HG03025 (cell line): ENCODE measurements at regions not wholly inside any gene's neighbourhood (a gene's known extent, or its start where the extent isn't known, plus 50 kb on each side); places are given as distances from the start of the nearest gene placed in this dataset.

Experiments
- ATAC-seq: cut with Tn5 transposase; IDR thresholded peaks from one replicate; pipeline ENCODE4 v1.9.1; 2021; ENCODE audit warnings: mild to moderate bottlenecking, moderate library complexity; ENCODE audit not compliant: unreplicated experiment, low FRiP score

DNA sequence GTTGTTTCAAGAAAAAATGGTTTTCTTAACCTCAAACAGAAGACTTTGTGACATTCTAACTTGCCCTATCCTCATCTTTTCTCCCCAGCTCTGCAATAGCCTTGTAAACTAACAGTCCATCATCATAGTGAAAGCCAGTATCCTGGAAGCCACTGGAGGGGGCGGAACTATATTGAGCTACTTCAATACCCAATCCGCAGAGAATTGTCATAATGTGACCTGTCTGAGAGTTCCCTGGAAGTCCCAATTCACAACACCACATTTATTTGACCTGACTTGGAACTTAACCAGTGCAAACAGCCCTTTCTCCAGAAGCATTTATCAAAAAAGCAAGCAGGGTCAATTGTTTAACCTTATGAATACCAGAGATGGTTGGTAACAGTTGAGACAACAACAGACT is 747.6 kb upstream of the GRM7 start:
- ATAC-seq: no peak

DNA sequence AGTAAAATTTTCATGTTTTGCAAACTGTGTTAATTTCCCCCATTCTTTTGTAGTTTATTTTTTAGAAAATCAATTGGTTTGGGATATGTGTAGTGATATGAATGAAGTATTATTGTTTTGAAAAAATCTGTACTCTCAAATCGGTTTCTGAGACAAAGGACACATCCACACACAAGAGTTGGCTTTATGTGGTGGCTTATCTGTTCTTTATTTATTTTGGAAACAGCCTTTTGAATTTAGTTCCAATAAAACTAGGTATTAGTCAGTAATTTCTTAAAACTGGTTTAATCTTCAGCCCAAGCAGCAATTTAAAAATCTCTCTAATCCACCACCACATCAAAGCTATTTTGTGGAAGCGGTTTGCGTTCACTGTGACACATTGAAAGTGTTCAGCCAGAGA is 741.5 kb upstream of the GRM7 start:
- ATAC-seq: no peak

DNA sequence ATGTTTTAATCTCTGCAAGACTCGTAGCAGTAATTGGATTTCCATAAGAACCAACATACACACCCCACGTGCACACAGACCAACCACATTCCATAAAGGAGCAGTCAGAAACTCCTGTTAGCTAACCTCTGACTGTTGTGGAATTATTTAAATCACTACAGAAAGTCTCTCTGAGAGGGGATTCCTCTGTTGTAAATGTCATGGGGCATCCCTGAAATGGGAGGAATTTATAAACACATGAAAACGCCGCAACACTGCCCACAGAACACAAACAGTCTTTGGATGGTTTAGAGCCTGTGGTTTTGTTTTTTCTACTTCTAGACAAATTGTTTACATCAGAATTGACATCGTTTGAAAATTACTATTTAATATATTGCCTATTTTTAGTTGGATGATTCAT is 740.1 kb upstream of the GRM7 start:
- no peak for ATAC-seq

DNA sequence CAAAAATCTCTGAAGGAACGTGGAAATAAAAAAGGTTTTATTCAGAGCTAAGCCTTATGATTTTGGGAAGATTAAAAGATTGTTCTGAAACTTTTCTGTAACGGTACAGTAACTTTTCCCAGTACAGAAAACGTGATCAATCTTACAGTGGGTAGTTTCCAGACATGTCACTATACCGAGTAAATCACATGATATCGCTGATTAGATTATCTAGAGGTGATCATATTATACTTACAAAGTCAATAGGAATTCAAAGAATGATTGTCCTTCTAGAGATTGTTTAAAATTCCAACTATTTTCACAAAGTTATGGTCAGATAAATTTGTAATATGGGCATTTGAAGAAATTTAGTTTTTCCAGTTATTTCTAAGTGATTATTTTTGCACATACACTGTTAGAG is 736.0 kb upstream of the GRM7 start:
- ATAC-seq: no peak

DNA sequence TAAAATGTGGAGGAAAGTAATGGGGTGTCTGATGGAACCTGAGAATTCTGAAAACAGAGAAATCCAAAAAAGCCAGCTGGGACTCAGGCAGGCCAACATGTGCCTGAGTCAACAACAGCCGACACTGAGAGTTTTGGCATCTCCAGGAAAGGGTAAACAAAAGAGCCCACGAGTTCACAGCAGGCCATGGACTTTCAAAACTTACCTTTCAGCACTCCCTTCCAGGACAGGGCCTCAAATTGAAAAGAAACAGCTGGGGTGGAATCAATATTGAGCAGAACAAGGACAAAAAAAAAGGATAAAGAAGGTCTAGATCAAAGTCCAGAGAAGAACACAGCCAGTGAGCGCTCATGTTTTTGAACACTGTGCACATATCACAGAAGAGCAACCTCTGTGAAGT is 735.4 kb upstream of the GRM7 start:
- no peak for ATAC-seq

DNA sequence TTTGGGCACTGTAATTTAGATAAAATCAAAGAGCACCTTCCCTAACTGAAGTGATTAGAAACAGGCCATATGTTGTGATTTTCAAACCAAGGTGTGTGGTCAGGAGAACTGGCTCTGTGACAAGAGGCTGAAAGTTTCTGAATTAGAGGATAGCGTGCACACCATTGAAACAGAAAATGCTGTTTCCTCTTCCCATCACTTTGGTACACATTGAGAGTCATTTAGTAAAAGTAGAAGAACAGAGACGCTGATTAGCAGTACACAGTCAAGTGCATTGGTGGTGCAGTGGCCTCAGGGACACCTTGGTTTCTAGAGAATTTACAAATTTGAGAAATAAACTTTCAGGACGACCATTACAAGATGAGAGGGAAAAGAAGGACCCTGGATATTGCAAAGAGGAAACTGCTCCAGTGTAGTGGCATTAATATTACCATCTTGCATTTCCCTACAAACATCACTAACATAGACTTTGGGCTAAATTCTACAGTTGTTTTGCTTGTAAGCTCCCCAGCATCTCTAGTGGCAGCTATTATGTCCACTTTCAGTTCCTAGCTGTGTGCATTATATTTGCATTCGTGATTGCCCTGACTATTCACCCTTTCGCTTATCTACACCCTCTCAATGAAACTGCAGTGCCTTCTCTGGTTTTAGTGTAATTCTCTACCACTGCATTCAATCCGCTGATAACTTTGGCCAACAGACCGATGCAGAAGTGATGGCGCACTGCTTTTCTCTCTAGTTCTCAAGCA is 728.1 kb upstream of the GRM7 start:
- ATAC-seq: no peak

DNA sequence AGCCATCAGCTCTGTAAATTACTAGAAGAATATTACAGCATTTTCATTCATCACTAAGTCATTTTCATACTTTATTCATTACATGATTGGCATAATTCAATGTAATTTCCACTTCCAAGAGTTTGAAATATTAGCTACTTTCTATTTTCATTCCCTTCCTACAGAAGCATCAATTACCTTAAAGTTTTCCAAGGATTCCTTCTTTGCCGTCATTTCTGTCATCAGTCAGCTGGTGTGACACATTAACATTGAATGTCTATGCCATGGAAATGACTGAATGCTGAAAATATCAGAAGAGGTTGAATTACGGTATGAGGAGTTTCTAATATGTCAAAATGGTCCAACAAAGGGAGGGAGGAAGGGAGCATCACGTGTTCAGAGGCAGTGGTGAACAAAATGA is 718.2 kb upstream of the GRM7 start:
- ATAC-seq: no peak

DNA sequence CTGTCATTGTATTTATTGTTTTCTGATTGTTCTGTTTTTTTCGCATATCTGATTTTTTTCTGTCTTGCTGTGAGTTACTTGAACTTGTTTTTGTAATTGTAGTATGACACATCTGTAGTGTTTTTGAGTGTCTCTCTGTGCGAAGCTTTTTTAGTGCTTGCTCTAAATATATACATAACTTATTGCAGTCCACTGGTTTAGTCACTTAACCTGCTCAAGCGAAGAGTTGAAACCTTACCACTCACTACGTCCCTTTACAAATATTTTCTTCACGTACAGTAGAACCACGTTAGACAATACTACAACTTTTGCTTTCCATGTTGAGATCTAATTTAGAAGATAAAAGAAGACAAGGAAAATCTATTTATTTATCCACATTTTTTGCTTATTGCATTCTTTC is 713.0 kb upstream of the GRM7 start:
- ATAC-seq: no peak

DNA sequence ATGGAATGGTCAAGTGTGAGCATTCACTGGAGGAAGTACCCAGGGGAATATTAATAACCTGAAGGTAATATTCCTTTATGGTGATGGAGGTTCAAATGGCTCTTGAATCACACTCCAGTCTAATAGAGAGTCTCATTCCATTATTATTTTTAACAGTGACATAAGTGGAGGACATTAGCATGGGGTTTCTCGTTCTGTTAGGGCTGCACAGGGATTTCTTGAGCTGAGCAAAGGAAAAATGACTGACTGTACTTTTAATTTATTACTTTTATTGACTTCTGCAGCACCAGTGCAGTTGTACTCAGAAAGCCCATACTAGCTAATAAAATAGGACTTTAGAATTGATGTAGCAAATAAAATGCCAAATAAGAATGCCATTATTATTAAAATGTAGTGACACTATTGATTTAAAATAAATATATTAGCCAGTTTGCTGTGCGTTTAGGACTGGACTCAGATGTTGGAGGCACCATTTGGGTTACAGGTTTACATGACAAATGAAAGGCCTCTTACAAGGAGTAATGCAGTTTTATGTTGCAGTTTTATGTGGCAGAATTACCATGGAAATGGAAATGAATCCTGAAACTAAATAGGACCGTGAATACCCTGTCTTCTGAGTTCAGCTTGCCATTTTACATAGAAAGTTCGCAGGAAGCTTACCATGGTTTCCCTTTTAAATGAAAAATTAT is 705.1 kb upstream of the GRM7 start:
- no peak for ATAC-seq

DNA sequence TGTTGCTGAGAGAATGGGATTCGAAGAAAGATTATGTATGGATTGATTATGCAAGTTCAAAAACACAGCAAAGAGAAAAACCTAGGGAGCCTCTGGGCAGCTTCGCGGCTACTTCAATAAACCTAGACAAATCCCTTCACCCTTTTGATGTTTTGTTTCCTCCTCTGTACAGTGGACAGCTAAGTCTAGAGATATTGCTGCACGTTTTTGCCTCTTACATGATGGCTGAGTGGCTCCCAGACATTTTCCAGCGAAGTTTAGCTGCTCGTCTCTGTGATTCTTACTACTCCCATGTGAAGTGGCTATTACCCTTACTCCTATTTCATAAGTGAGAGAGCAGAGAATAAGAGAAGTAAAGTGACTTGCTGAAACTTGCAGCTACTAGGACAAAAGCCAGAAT is 695.0 kb upstream of the GRM7 start:
- no peak for ATAC-seq

DNA sequence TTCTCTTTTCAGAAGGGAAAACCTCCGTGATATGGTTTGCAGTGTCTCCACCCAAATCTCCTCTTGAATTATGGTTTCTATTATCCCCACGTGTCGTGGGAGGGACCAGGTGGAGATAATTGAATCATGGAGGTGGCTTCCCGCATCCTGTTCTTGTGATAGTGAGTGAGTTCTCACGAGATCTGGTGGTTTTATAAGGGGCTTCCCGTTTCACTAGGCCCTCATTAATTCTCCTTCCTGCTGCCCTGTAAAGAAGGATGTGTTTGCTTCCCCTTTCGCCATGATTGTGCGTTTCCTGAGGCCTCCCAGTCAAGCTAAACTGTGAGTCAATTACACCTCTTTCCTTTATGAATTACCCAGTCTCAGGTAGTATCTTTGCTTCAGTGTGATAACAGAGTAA is 692.7 kb upstream of the GRM7 start:
- no peak for ATAC-seq

DNA sequence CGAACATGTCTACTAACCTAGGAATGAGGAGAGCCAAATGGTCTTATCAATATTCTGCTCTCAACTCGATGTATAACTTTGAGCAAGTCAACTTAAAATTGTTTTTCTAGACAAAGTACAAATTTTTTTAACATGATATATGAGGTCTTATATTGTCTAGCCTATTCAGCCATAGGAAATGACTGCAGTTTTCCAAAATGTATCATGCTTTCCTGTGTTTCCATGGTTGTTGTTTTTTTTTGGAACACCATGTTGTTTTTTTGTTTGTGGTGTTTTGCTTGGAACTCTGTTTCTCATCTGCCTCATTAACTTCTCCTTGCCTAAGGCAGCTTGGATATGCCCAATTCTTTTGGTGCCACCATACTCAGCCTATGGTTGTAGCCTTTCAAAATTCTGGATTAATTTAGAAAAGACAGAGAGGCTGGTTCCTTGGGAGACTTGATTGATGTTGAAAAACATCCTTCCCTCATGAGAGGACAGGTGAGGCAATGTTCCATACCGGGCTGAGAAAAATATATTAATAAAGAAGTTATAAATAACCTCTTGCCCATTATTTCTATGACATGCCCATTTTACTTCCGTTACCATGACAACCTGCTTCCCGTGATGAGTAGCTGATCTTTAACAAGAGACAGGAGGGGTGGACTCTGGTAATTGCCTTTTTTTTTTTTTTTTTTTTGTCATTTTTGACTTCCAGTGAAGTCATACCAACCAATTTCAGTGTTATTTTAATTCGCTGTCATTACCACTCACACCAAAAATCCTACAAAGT is 687.9 kb upstream of the GRM7 start:
- no peak for ATAC-seq

DNA sequence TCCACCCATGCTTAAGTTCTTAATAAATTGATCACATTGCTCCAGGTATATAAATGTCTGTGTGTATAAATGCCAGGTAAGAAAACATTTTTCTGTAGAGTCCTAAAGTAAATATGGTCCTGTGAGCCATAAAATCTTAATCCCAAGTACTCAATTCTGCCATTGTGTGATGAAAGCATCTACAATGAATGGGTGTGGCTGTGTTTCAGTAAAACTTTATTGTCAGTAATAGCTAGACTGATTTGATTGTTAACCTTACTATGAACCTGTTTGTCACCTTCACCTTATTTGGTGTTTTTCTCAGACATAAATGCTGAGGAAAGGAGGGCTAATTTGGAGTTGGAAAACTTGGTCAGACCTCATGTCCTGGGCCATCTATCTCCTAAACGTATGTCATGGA is 683.5 kb upstream of the GRM7 start:
- ATAC-seq: no peak

DNA sequence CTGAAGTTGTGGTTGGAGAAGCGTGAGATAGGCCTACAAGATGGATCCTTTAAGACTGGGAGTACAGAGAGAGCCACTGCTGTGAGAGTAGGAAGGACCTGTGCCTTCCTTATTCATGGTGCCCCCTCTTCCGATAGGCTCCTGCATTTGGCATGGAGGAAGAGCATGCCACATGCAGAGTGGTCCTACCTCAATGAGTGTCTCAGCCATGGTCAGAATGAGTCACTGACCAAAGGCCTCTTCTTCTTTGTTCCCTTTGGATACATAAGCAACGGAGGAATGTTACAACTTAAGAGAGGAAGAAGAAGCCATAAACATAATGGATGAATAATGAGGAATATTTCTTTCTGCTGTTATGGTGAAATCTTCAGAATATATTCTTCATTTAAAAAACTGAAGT is 681.2 kb upstream of the GRM7 start:
- no peak for ATAC-seq

DNA sequence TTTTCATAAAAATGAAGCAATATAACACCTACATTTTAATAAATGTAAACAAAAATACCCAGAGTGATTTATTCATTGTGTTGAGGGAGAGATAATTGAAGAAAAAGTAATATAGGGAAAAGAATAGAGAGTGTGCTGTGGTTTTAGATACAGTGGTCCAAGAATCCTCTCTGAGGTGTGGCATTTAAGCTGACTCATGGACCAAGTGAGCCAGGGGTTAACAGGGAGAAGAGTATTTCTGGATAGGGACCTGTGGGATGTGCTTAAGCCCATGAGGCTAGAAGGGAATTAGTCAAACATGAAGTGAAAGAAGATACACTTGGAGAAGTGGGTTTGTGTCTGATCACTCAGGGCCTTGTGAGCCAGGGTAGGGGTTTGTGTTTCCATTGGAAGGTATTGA is 680.7 kb upstream of the GRM7 start:
- no peak for ATAC-seq

DNA sequence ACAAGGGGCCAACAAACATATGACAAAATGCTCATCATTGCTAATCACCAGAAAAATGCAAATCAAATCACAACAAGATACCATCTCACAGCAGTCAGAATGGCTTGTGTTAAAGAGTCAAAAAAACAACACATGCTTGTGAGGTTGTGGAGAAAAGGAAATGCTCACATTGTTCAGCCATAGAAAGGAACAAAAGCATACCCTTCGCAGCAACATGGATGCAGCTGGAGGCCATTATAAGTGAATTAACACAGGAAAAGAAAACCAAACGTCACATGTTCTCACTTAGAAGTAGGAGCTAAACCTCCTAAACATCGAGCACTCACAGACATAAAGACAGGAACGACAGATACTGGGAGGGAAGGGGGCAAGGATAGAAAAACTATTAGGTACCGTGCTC is 678.4 kb upstream of the GRM7 start:
- no peak for ATAC-seq

DNA sequence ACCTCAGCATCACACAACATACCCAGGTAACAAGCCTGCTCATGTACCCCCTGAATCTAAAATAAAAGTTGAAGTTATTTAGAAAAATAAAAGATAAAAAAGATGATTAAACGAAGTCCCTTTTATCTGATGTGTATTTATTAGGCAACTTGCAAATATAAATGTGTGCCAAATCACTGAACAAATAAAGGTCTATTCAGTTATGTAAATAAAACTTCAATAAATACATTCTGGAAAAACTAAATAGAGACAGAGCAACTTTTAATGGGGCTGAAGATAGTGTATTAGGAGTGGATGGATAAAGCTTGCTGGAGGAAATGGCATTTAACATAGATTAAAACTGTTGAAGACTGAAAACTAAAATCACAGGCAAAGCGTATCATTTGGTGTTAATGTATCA is 678.0 kb upstream of the GRM7 start:
- ATAC-seq: no peak

DNA sequence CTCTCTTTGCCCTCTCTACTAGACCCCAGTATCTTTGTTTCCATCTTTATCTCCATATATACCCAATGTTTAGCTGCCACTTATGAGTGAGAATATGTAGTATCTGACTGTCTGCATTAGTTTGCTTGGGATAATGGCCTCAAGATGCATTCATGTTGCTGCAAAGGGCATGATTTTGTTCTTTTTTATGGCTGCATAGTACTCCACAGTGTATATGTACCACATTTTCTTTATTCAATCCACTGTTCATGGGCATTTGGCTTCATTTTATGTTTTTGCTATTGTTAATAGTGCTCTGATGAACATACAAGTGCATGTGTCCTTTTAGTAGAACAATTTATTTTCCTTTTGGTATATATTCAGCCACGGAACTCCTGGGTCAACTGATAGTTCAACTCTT is 671.5 kb upstream of the GRM7 start:
- ATAC-seq: no peak

DNA sequence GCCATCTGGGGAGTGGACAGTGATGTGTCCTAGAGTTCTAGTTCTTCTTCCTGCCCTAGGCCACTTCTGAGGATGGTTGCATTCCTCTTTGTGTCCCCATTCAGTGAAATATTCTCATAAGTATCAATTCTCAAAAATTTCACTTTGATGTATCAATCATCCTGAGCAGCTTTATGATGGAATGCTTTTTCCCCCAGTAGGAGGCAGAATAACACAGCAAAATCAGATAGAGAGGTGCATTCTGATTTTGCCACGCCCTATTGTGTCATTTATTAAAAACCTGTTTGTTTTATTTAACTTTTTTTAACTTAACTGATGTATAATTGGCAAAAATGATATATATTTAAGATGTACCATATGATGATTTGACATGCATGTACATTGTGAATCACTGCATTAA is 656.0 kb upstream of the GRM7 start:
- no peak for ATAC-seq

DNA sequence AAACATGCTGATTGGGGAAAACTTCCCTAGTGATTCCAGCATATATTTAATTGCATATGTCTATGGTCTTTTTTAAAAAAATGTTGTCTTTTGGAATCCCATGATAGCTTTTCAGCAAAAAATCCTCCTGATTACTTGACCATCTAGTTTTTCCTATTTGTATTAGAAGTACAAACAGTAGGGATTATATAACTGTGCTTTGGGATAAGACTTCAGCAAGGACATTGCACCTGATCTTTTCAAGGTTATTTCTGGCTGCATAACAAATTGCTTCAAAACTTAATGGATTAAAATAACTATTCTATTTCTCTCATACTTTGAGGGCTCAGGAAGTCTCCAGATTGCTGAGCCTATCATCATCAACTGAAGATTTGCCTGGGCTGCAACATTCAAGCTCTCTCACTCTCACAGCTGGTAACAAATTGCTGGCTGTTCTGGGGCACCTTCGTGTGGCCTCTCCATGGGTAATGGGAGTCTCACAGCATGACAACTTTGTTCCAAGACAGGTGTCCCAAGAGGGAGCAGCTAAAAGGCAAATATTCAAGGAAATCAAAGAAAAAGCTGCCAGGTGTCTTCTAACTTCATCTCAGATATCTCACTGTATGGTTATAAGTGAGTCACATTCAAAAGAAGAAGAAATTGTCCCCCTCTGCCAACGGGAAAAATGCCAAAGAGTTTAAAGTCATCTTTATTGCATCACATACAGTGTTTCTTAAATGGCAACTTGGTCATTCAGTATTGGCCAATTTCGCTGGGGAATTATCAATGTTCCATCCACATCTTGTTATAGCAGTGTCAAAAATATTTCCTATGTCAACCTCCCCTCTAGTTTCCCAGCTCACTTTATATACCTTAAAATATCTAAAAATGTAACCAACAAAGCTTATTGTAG is 644.5 kb upstream of the GRM7 start:
- no peak for ATAC-seq

DNA sequence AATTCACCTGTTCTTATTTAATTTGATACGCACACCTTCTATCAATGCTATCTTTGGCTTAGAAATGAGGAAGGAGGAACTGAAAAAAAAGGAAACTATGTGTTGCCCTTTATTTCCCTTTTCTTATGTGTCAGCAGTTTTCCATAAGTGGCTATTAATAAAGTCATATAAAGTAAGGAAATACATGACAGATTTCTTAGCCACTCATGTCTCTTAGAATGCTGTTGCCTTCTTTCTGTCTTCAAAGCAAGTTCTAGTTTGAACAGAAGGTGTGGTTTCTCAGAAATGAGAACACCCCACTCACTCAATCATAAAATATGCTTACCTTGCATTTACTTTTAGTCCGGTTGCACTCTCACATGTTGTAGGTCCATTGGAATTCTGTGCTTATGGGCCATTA is 640.5 kb upstream of the GRM7 start:
- no peak for ATAC-seq
